ENCODE measurements at regions not wholly inside any gene's neighbourhood (a gene's known extent, or its start where the extent isn't known, plus 50 kb on each side); places are given as distances from the start of the nearest gene placed in this dataset.

DNA sequence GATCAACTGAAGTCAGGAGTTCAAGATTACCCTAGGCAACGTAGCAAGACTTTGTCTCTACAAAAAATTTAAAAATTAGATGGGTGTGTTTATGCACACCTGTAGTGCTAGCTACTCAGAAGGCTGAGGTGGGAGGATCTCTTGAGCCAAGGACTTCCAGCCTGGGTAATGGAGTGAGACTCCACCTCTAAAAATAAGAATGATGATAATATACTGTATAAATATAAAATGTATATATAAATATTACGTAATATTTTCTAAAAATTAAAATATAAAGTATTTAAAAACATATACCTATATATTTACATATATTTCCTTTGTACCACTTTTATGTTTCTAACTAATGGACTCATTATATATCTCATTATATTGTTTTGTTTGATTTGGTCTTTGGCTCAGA, 409.5 kb upstream of the REG3G start:
- no peak overlapping the region for H3K4me3 ChIP-seq (ENCODE audit: low read length)
- no peak overlapping the region for H3K4me2 ChIP-seq (ENCODE audit: low read length)
- H3K4me1 ChIP-seq (ENCODE audit: control insufficient read depth, insufficient read depth, low read length), result no peaks in the 10 kb centered on the region
- H3K27me3 ChIP-seq (ENCODE audit: control insufficient read depth, insufficient read depth, low read length), result no peaks in the 10 kb centered on the region
- H3K9me3 ChIP-seq (replicated peaks; ENCODE audit: low read length), result no peaks in the 10 kb centered on the region
- H3K36me3 ChIP-seq (ENCODE audit: insufficient read depth, low read length), result no peaks in the 10 kb centered on the region
- no peak overlapping the region for H3K9ac ChIP-seq (ENCODE audit: low read depth, low read length)

DNA sequence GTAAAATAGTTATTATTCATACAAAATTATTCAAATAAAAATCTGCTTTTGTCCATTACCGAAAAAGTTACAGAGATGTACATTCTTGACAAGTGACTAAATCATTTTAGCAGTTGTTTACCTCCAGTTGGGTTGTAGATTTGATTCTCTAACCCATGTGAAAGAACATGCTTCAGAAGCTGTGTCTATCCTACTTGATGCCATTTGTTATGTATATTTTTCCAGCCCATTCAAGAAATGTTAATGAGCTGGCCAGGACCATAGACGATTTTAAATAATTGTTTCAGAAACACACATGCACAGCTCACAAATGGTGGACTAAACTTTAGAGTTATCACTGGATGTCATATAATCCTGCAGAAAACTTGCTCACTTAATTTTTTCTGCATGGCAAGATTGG, 391.1 kb upstream of the REG3G start:
- no peak overlapping the region for H3K4me3 ChIP-seq (ENCODE audit: low read length)
- no peak overlapping the region for H3K9ac ChIP-seq (ENCODE audit: low read depth, low read length)
- no peaks in the 10 kb centered on the region for H3K27me3 ChIP-seq (ENCODE audit: control insufficient read depth, insufficient read depth, low read length)
- H3K36me3 ChIP-seq (ENCODE audit: insufficient read depth, low read length), result no peaks in the 10 kb centered on the region
- H3K4me1 ChIP-seq (ENCODE audit: control insufficient read depth, insufficient read depth, low read length), result no peaks in the 10 kb centered on the region
- H3K9me3 ChIP-seq (replicated peaks; ENCODE audit: low read length), result peaks cover 6% of the 10 kb centered on the region
- H3K4me2 ChIP-seq (ENCODE audit: low read length), result no peak overlapping the region

DNA sequence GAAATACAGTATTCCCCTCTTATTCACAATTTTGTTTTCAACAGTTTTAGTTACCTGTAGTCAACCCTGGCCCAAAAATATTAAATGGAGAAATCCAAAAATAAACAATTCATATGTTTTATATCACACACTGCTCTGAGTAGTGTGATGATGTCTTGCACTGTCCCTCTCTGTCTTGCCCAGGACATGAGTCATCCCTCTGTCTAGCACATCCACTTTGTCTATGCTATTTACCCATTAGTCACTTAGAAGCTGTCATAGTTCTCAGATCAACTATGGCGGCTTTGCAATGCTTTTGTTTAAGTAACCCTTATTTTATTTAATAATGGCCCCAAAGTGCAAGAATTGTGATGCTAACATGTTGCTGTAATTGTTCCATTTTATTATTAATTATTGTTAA, 380.6 kb upstream of the REG3G start:
- H3K4me1 ChIP-seq (ENCODE audit: control insufficient read depth, insufficient read depth, low read length), result no peaks in the 10 kb centered on the region
- no peaks in the 10 kb centered on the region for H3K27me3 ChIP-seq (ENCODE audit: control insufficient read depth, insufficient read depth, low read length)
- no peak overlapping the region for H3K9ac ChIP-seq (ENCODE audit: low read depth, low read length)
- no peak overlapping the region for H3K4me2 ChIP-seq (ENCODE audit: low read length)
- no peaks in the 10 kb centered on the region for H3K36me3 ChIP-seq (ENCODE audit: insufficient read depth, low read length)
- no peak overlapping the region for H3K4me3 ChIP-seq (ENCODE audit: low read length)
- H3K9me3 ChIP-seq (replicated peaks; ENCODE audit: low read length), result no peaks in the 10 kb centered on the region

DNA sequence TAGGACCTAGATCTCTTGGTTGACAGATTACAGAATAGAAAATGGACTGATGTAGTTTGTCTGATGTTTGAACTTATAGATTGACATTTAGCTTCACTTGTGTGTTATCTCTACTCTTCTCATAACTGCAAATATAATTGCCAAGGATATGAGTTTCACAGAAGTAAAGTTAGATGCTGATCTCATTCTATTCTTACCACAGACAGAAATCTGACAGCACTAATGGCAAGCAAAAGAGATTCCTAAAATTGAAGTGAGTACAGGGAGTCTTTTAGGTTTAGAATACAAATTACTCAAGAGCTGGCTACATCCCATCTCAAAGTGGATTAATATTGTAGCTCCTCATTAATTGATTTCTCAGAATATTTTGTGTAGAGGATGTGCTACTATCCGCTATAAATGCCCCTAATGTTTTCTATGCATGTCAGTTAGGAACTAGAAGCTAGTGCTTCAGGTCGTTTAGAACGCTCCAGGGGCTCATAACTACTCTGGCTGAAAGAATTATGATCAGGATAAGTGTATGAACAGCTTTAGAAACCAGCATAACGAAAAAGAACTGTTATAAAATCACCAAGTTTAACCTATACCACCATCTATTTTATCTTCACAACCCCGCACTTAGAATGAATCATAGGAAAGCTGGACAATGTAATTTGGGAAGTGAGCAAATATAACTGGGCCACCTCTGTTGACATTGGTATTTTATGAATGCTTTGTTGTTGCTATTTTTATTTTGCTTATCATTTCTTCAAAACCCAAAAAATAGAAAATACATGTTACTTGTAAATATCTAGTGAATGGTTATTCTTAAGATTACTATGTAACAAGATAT, 378.8 kb upstream of the REG3G start:
- Histone ChIP-seq H3K4me1 (ENCODE audit: control insufficient read depth, insufficient read depth, low read length) (no peaks in the 10 kb centered on the region), H3K9ac (ENCODE audit: low read depth, low read length) (no peak overlapping the region), H3K4me3 (ENCODE audit: low read length) (no peak overlapping the region), H3K4me2 (ENCODE audit: low read length) (no peak overlapping the region), H3K36me3 (ENCODE audit: insufficient read depth, low read length) (no peaks in the 10 kb centered on the region), H3K27me3 (ENCODE audit: control insufficient read depth, insufficient read depth, low read length) (no peaks in the 10 kb centered on the region), H3K9me3 (replicated peaks; ENCODE audit: low read length) (no peaks in the 10 kb centered on the region)

DNA sequence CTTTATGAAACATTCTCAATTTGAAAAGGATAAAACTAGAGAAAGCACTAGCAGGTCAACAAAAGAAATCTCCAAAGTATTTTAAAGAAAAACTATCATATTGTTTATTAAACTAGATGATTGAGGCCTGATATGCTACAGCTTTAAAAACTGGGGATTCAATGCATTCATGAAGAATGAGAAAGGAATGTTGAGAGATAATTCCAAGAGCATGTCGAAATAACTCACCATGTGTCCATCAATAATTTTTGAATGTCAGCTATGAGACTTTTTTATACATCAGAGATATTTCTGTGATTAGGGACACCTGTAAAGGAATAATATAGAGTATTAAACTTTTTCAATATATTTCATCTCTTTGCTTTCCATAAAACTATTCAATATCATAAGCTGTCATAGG, 376.9 kb upstream of the REG3G start:
- H3K9ac ChIP-seq (ENCODE audit: low read depth, low read length), result no peak overlapping the region
- no peaks in the 10 kb centered on the region for H3K4me1 ChIP-seq (ENCODE audit: control insufficient read depth, insufficient read depth, low read length)
- no peaks in the 10 kb centered on the region for H3K36me3 ChIP-seq (ENCODE audit: insufficient read depth, low read length)
- H3K4me2 ChIP-seq (ENCODE audit: low read length), result no peak overlapping the region
- H3K4me3 ChIP-seq (ENCODE audit: low read length), result no peak overlapping the region
- no peaks in the 10 kb centered on the region for H3K9me3 ChIP-seq (replicated peaks; ENCODE audit: low read length)
- H3K27me3 ChIP-seq (ENCODE audit: control insufficient read depth, insufficient read depth, low read length), result no peaks in the 10 kb centered on the region

DNA sequence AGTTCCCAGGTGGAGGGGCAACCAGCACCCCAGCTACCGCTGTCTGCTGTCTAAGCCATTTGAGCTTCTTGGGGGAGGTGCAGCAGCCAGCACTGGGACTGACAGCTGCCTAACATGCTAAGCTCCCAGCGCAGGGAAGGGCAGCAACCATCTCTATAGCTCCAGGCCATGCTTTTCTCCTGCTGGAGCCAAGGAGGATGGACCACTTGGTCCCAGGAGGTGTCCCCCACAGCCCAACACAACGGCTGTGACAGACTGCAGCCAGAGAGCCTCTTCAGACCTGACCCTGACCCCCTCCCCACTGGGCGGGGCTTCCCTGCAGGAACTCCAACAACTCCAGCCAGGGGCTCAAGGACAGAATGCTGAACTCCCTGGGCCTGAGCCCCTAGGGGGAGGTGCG, 370.6 kb upstream of the REG3G start:
- no peaks in the 10 kb centered on the region for H3K9me3 ChIP-seq (replicated peaks; ENCODE audit: low read length)
- H3K27me3 ChIP-seq (ENCODE audit: control insufficient read depth, insufficient read depth, low read length), result no peaks in the 10 kb centered on the region
- H3K36me3 ChIP-seq (ENCODE audit: insufficient read depth, low read length), result no peaks in the 10 kb centered on the region
- H3K9ac ChIP-seq (ENCODE audit: low read depth, low read length), result no peak overlapping the region
- H3K4me3 ChIP-seq (ENCODE audit: low read length), result no peak overlapping the region
- no peaks in the 10 kb centered on the region for H3K4me1 ChIP-seq (ENCODE audit: control insufficient read depth, insufficient read depth, low read length)
- no peak overlapping the region for H3K4me2 ChIP-seq (ENCODE audit: low read length)

DNA sequence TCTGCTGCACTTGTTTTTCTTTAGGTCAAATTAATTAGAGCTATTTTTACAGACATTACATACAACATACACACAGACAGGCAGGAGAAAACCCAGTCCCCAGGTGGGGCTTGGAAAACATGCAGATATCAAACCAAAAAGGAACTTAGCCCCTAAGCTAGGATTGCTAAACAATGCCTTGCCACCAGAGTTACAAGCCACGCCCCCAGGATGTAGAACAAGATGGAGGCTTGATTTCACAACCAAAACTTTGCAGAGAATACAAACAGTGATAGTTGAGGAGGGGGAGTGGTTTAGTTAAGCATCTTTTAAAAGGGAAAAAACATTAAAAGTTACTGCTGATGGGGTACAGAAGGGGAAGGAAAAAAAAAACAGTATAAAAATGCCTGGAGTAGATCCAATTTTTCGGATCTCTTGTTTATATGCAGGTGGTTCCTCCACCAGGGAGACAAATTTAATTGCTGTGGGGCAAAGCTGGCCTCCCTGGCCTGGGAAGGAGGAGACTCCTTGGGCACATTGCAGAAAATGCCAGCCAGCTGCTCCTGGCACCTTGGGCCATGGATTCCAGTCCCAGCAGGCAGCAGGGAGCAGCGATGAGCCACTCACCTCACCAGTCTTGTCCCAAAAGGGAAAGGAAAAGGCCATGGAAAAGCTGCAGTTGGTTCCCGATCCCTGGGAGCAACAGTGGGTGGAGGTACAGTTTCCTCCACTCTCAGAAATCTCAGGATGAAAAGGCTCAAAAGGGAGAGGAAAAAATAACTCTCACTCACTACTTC, 348.4 kb upstream of the REG3G start:
- H3K4me1 ChIP-seq (ENCODE audit: control insufficient read depth, insufficient read depth, low read length), result no peaks in the 10 kb centered on the region
- no peak overlapping the region for H3K4me2 ChIP-seq (ENCODE audit: low read length)
- H3K4me3 ChIP-seq (ENCODE audit: low read length), result no peak overlapping the region
- no peaks in the 10 kb centered on the region for H3K27me3 ChIP-seq (ENCODE audit: control insufficient read depth, insufficient read depth, low read length)
- H3K36me3 ChIP-seq (ENCODE audit: insufficient read depth, low read length), result no peaks in the 10 kb centered on the region
- H3K9ac ChIP-seq (ENCODE audit: low read depth, low read length), result no peak overlapping the region
- H3K9me3 ChIP-seq (replicated peaks; ENCODE audit: low read length), result peaks cover 3% of the 10 kb centered on the region

DNA sequence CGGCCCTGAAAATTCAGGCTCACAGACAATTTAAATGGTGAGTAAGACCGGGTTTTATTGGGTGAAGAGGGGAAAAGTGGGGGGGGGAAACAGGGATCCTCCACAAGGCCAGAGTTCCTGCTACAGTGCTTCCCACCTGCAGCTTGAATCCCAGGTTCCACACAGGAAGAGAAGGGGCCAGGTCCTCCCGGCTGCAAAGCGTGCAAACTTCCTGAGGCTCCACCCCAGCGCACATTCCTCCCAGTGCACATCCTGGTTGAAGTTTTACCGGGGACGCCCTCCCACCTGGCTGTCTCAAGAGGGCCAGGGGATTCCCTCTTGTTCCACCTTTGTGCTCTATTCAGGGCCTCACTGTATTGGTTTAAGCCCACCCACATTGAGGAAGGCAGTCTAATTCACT, 347.7 kb upstream of the REG3G start:
- H3K27me3 ChIP-seq (ENCODE audit: control insufficient read depth, insufficient read depth, low read length), result no peaks in the 10 kb centered on the region
- no peak overlapping the region for H3K4me3 ChIP-seq (ENCODE audit: low read length)
- H3K4me2 ChIP-seq (ENCODE audit: low read length), result no peak overlapping the region
- H3K9ac ChIP-seq (ENCODE audit: low read depth, low read length), result no peak overlapping the region
- no peaks in the 10 kb centered on the region for H3K36me3 ChIP-seq (ENCODE audit: insufficient read depth, low read length)
- no peaks in the 10 kb centered on the region for H3K9me3 ChIP-seq (replicated peaks; ENCODE audit: low read length)
- H3K4me1 ChIP-seq (ENCODE audit: control insufficient read depth, insufficient read depth, low read length), result no peaks in the 10 kb centered on the region

DNA sequence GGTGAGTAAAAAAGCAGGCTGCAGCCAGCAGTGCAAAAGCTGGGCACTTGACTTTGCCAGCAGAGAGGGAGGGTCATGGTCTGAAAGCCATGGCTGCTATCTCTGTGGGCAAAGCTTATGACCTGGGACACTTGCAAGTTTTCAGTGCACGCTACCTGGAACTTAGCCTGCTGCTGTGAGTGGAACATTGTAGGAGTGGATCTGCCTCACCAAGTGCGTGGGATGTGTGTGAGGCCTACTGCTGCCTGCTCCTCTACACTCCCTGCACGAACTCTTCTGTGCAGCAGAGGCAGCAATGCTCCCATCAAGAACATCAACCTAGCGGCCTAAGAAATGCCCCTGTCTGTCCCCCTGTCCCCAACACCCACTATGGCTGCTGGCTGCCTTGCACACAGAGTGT, 344.1 kb upstream of the REG3G start:
- H3K4me1 ChIP-seq (ENCODE audit: control insufficient read depth, insufficient read depth, low read length), result no peaks in the 10 kb centered on the region
- no peaks in the 10 kb centered on the region for H3K9me3 ChIP-seq (replicated peaks; ENCODE audit: low read length)
- no peaks in the 10 kb centered on the region for H3K27me3 ChIP-seq (ENCODE audit: control insufficient read depth, insufficient read depth, low read length)
- no peak overlapping the region for H3K9ac ChIP-seq (ENCODE audit: low read depth, low read length)
- H3K4me2 ChIP-seq (ENCODE audit: low read length), result no peak overlapping the region
- no peak overlapping the region for H3K4me3 ChIP-seq (ENCODE audit: low read length)
- no peaks in the 10 kb centered on the region for H3K36me3 ChIP-seq (ENCODE audit: insufficient read depth, low read length)

DNA sequence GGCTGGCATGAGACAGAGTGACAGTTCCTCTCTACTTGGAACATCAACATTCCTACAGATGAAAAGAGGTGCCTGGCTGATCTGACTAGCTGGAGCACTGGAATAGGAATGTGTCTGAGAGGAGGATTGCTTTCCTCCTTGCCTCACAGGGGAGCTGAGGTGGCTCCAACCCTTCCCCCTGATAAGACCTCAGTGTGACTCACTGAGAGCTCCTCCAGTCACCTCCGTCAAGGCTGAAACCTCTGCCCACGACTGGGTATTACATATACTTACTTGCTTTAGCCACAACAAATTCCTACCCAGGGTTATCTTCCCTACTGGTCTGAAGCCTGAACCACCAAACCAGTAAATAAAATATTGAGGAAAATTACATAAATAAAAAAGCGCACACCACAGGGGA, 342.7 kb upstream of the REG3G start:
- no peaks in the 10 kb centered on the region for H3K36me3 ChIP-seq (ENCODE audit: insufficient read depth, low read length)
- H3K4me2 ChIP-seq (ENCODE audit: low read length), result no peak overlapping the region
- no peak overlapping the region for H3K4me3 ChIP-seq (ENCODE audit: low read length)
- no peaks in the 10 kb centered on the region for H3K27me3 ChIP-seq (ENCODE audit: control insufficient read depth, insufficient read depth, low read length)
- H3K4me1 ChIP-seq (ENCODE audit: control insufficient read depth, insufficient read depth, low read length), result no peaks in the 10 kb centered on the region
- no peak overlapping the region for H3K9ac ChIP-seq (ENCODE audit: low read depth, low read length)
- no peaks in the 10 kb centered on the region for H3K9me3 ChIP-seq (replicated peaks; ENCODE audit: low read length)

DNA sequence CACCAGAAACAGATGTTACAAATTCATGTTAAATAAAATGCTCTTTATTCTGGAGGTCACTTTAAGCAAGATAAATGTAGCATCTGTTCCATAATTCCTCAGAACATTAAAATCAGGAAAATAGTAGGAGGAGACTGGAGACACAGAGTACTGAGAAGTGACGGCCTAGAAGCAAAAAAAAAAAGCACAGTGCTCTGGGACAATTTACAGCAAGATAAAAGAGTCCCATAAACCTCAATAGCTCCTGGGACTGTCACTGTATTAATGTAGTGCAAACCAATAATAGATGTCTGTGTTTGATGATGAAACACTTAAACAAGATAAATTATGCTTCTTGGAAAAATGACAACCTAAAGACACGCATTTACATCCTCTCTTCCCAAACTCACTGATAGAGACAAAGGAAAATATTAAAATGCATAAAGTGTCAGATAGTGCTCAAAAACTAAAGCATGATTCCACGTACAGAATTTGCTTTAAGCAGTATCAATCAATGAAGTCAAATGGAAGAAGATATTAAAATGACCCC, 338.8 kb upstream of the REG3G start:
- Histone ChIP-seq H3K4me3 (ENCODE audit: low read length) (no peak overlapping the region), H3K27me3 (ENCODE audit: control insufficient read depth, insufficient read depth, low read length) (no peaks in the 10 kb centered on the region), H3K4me1 (ENCODE audit: control insufficient read depth, insufficient read depth, low read length) (no peaks in the 10 kb centered on the region), H3K4me2 (ENCODE audit: low read length) (no peak overlapping the region), H3K36me3 (ENCODE audit: insufficient read depth, low read length) (no peaks in the 10 kb centered on the region), H3K9ac (ENCODE audit: low read depth, low read length) (no peak overlapping the region), H3K9me3 (replicated peaks; ENCODE audit: low read length) (no peaks in the 10 kb centered on the region)

Data from skeletal muscle satellite cell (primary cell).